Left ventricle myocardium inferior (tissue), 1 donor: ENCODE measurements at regions not wholly inside any gene's neighbourhood (a gene's known extent, or its start where the extent isn't known, plus 50 kb on each side); places are given as distances from the start of the nearest gene placed in this dataset.
"Not testable (repeated sequence)": the region's sequence is repeated elsewhere in the genome, so short reads cannot be mapped to it uniquely, and the experiment has no call there.

Experiments
- DNase-seq: peaks from one replicate; pipeline ENCODE4 v3.0.0-alpha.2; 2020
- H3K27ac ChIP-seq: fragments of 200-600 bp; replicated peaks from 2 replicates; pipeline ENCODE4 v1.8.0; 2021
- H3K27me3 ChIP-seq: fragments of 200-600 bp; 2 replicates; pipeline ENCODE4 v1.8.0; 2021; ENCODE audit warnings: low read depth
- H3K36me3 ChIP-seq: fragments of 200-600 bp; 2 replicates; pipeline ENCODE4 v1.8.0; 2021
- H3K4me1 ChIP-seq: fragments of 200-600 bp; 2 replicates; pipeline ENCODE4 v1.8.0; 2021
- H3K4me3 ChIP-seq: fragments of 200-600 bp; 2 replicates; pipeline ENCODE4 v1.8.0; 2021; ENCODE audit warnings: mild to moderate bottlenecking, moderate library complexity
- H3K9me3 ChIP-seq: fragments of 200-600 bp; replicated peaks from 2 replicates; pipeline ENCODE4 v1.8.0; 2021
- CTCF ChIP-seq: fragments of 200-600 bp; IDR thresholded peaks from 2 replicates; pipeline ENCODE4 v1.8.0; 2021; ENCODE audit warnings: antibody characterized with exemption, mild to moderate bottlenecking, borderline replicate concordance
- intact Hi-C: fragments of 100-400 bp; cut with micrococcal nuclease; formaldehyde crosslinking; loops from one replicate; pipeline ENCODE4 v1.11.0; 2022
- donor health status: DM: no; HTN: yes; CAD: no; lungs with severe emphysema.

DNA sequence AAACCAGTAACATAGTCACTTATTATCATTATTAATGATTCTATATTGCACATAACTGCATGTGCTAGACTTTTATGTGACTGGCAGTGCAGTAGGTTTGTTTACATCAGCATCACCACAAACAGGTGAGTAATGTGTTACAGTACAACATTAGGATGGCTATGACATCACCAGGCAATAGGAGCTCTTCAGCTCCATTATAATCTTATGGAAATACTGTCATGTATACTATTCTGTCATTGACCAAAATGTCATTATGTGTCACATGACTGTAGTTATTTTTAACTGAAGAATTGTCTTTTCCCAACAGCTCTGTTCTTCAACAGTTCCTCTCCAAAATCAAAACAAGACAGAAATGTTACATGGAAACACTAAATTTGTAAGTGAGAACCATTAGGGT lies 96.3 kb downstream of the C18orf54 start:
- Histone ChIP-seq H3K36me3 (no peaks in the 10 kb centered on the region), H3K27ac (no peak overlapping the region), H3K4me1 (no peaks in the 10 kb centered on the region), H3K4me3 (no peak overlapping the region), H3K27me3 (no peaks in the 10 kb centered on the region), H3K9me3 (no peaks in the 10 kb centered on the region)
- intact Hi-C loops, result no loop called here
- TF ChIP-seq CTCF, result no peak
- no peak for DNase-seq

DNA sequence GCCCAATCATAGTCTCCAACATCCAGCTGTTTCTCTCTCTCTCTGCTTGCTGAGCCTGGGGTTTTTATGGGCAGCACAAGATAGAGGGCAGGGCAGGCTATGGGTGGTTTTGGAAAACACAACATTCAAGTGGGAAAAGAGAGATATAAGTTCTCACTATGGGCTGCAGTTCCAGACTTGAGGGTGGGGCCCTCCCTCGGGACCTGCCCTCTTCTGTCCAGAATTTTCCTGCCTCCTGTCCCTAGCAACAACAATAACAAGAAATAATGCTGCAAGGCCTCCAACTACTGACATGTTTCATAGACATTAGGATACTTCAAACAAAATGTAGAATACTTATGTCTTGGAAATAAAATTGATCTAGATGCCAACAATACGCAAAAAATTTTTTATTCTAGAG lies 107.8 kb downstream of the C18orf54 start:
- no peak overlapping the region for H3K4me3 ChIP-seq
- no peak for TF ChIP-seq CTCF

GRCh38 chr18:54466248-54467005 lies 108.7 kb downstream of the C18orf54 start:
- no peaks in the 10 kb centered on the region for H3K36me3 ChIP-seq
- no peaks in the 10 kb centered on the region for H3K4me1 ChIP-seq
- no peak for DNase-seq
- H3K27me3 ChIP-seq, result peaks cover 5% of the 10 kb centered on the region
- TF ChIP-seq CTCF, result no peak
- peaks cover 7% of the 10 kb centered on the region for H3K9me3 ChIP-seq
- H3K4me3 ChIP-seq, result no peak overlapping the region
- intact Hi-C loops, result no loop called here
- H3K27ac ChIP-seq, result no peak overlapping the region

More for the DNA sequence above, 107.8 kb downstream of the C18orf54 start:
- H3K27me3 ChIP-seq, result no peaks in the 10 kb centered on the region
- H3K27ac ChIP-seq, result no peak overlapping the region
- no peak for DNase-seq
- intact Hi-C loops, result no loop called here
- H3K4me1 ChIP-seq, result no peaks in the 10 kb centered on the region
- H3K9me3 ChIP-seq, result peaks cover 7% of the 10 kb centered on the region
- no peaks in the 10 kb centered on the region for H3K36me3 ChIP-seq

DNA sequence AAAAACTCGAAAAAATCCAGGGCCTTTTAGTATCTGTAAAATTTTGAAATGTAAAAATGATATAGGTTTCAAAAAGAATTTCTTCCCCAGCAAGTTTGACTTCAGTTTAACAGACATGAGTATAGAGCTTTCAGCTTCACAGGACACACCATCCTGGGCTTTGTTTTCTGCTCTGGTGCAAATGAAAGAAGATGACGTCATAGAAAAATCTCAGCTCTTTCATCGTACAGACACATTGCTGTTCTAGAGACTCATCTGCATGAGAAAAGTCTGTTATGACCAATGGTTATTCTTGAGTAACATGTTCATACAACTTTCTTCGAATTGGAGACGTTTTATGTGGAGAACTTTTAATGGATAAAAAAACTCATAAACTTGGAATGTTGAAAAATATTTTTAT lies 111.7 kb upstream of the DYNAP start:
- H3K4me3 ChIP-seq, result no peak overlapping the region
- no peaks in the 10 kb centered on the region for H3K9me3 ChIP-seq
- no peak overlapping the region for H3K27ac ChIP-seq
- H3K27me3 ChIP-seq, result peaks cover 2% of the 10 kb centered on the region
- no peak for TF ChIP-seq CTCF
- no peaks in the 10 kb centered on the region for H3K4me1 ChIP-seq
- intact Hi-C loops, result no loop called here
- DNase-seq, result no peak
- no peaks in the 10 kb centered on the region for H3K36me3 ChIP-seq

DNA sequence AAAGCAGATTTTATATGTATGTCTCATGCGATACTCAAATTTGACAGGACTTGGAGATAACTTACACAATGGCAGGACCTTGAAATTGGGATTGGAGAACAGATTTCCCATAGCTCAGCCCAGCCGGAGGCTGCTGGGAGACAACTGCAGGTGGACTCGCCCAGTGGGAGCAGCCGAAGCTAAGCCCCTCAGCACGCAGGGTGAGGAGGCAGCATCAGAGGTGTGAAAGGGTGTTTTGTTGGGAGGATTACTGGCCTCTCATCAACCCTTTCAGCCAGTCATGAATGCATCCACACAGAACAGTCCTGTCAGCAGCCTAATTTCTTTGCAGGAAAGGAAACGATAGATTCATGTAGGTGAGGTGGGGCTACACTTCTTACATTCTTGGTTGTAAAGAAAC lies 110.4 kb upstream of the DYNAP start:
- H3K4me1 ChIP-seq, result no peaks in the 10 kb centered on the region
- no peaks in the 10 kb centered on the region for H3K9me3 ChIP-seq
- no peak overlapping the region for H3K4me3 ChIP-seq
- intact Hi-C loops, result no loop called here
- no peaks in the 10 kb centered on the region for H3K36me3 ChIP-seq
- DNase-seq, result no peak
- no peak for TF ChIP-seq CTCF
- no peak overlapping the region for H3K27ac ChIP-seq
- peaks cover 4% of the 10 kb centered on the region for H3K27me3 ChIP-seq

- intact Hi-C loops, H3K27ac ChIP-seq, H3K27me3 ChIP-seq, DNase-seq, H3K4me3 ChIP-seq, H3K36me3 ChIP-seq, H3K4me1 ChIP-seq: not testable (repeated sequence)
- peaks cover 16% of the 10 kb centered on the region for H3K9me3 ChIP-seq
Observed at GRCh38 chr18:54502451-54502850, 88.6 kb upstream of the DYNAP start.
